AG04450 (cell line): ENCODE measurements at regions not wholly inside any gene's neighbourhood (a gene's known extent, or its start where the extent isn't known, plus 50 kb on each side); places are given as distances from the start of the nearest gene placed in this dataset.

Source experiments
- CTCF ChIA-PET: fragments of 300-600, 350-600 bp; formaldehyde crosslinking; extraction: SDS; loops from one replicate; lab custom pipeline; 2022; ENCODE audit warnings: antibody characterized with exemption, inconsistent platforms; lab: Charles Lee
- POLR2A ChIA-PET: fragments of 350-600 bp; formaldehyde crosslinking; extraction: SDS; loops from one replicate; lab custom pipeline; 2021; ENCODE audit warnings: antibody characterized with exemption, inconsistent platforms; lab: Yijun Ruan, JAX
- DNase-seq: peaks from one replicate; pipeline ENCODE4 v3.0.0-alpha.2; 2011; ENCODE audit warnings: low read depth, low spot score
- H3K27ac ChIP-seq: one replicate; pipeline ENCODE4 v1.5.1; 2012; ENCODE audit warnings: low read depth, low read length, control low read depth
- H3K27me3 ChIP-seq: one replicate; pipeline ENCODE4 v1.6.0; 2012; ENCODE audit warnings: low read length; ENCODE audit not compliant: control insufficient read depth, insufficient read depth
- H3K4me3 ChIP-seq: 2 replicates; pipeline ENCODE4 v1.5.1; 2011; ENCODE audit warnings: mild to moderate bottlenecking, low read depth, low read length, control low read depth
- H3K9me3 ChIP-seq: 2 replicates; pipeline ENCODE4 v1.5.1; 2012; ENCODE audit warnings: low read length; ENCODE audit not compliant: control insufficient read depth, insufficient read depth
- TF ChIP-seq, protein P1 (sequence below): IDR thresholded peaks from 2 replicates; pipeline ENCODE4 v1.5.1; 2011; ENCODE audit warnings: low read depth, low read length, control low read depth, inconsistent platforms

DNA sequence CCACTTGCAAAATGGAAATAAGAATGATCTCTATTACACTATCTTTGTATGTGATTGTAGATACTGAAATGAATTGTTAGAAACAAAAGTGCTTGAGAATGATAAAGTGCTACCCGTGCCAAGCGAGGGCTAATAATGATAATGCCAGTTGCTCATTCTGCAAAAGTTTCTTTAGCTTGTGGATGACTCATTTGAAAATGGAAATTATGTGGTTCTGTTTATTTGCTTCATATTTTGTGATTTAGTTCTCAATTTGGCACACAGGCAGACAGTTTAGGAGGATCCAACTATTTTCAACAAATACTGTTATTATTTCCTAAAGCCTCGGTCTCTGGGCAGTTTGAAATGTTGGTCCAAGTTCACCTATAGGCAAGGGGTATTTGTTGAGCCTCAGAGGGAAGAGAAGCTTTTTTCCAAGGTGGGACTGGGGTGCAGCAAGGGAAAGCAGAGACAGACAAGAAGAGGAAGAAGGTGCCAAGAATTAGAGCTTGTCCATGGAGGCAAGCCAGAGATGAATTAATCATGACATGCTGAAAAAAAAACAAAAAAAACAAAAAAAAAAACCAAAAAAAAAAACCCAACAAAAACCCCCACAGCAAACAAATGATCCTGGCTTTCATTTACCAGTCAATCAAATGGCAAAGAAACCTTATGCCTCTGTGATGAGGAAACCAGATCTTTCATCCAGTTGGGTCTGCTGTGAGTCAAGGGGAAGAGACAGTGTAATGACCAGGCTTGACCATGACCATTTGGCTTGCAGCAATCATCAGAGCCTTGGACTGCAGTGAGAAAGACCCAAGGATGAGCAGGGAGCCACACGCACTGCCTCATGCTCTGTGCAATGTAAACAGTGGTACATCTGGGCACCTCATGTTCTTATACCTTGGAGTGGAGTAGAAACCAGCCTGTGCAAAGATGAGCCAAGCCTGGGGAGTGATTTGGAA lies 285.0 kb upstream of the HABP2 start:
- no peak for DNase-seq
- Histone ChIP-seq H3K4me3 (no peak overlapping the region), H3K27me3 (no peaks in the 10 kb centered on the region), H3K27ac (no peak overlapping the region), H3K9me3 (no peaks in the 10 kb centered on the region)
- ChIA-PET CTCF (interaction anchor here (0.5 to 1.8 kb wide), 4 partner anchors 47 to 1030 kb away, joined by 3 to 7 read pairs (median 6); no protein-coding TSS in a partner anchor), POLR2A (no interaction called here)
- TF ChIP-seq, protein P1, sequence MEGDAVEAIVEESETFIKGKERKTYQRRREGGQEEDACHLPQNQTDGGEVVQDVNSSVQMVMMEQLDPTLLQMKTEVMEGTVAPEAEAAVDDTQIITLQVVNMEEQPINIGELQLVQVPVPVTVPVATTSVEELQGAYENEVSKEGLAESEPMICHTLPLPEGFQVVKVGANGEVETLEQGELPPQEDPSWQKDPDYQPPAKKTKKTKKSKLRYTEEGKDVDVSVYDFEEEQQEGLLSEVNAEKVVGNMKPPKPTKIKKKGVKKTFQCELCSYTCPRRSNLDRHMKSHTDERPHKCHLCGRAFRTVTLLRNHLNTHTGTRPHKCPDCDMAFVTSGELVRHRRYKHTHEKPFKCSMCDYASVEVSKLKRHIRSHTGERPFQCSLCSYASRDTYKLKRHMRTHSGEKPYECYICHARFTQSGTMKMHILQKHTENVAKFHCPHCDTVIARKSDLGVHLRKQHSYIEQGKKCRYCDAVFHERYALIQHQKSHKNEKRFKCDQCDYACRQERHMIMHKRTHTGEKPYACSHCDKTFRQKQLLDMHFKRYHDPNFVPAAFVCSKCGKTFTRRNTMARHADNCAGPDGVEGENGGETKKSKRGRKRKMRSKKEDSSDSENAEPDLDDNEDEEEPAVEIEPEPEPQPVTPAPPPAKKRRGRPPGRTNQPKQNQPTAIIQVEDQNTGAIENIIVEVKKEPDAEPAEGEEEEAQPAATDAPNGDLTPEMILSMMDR, result no peak

DNA sequence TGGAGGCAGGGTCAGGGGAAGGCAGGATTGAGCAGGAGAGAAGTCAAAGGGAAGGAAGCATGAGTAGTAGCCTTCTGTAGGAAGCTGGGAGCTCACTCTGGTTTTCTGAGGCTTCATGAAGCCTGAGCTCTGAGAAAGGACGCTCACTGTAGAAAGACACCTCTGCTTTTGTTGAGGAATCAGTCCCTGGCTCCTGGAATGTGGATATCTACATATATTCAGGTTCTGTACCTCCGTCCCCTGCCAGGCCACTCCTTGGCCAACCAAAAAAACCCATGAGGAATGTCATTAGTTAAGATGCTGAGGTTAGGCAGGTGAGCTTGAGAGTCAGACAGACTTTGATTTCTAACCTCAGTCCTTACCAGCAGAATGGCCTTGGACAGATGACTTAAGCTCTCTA lies 283.5 kb upstream of the HABP2 start:
- DNase-seq, result no peak
- CTCF ChIA-PET, result interaction anchor here (0.6 to 1.8 kb wide), 2 partner anchors 82 to 116 kb away, joined by 3 to 7 read pairs; no protein-coding TSS in a partner anchor
- peaks cover 2% of the 10 kb centered on the region; the same call in 1 of the 2 replicates for H3K9me3 ChIP-seq
- no peak overlapping the region for H3K27ac ChIP-seq
- no peak overlapping the region for H3K4me3 ChIP-seq
- POLR2A ChIA-PET, result no interaction called here
- H3K27me3 ChIP-seq, result peaks cover 10% of the 10 kb centered on the region
- TF ChIP-seq, protein P1, result no peak

DNA sequence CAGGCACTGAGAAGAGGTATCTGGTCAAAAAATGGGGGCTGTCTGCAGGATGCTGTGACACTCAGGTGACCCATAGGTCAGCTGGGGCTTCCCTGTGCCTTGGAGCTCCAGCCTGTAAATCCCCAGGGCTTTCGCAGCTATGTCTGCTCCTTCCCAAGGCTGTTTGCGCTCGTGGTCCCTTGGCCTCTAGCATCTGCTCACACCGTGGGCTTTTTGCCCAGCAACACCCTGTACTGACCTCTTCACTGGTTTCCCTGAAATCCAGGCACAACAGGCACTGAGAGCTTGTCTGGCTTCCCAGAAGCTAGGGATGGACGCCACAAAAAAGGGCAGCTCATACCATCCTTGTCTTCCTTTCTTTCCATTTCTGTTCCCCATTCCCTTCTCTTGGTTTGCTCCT lies 280.3 kb upstream of the HABP2 start:
- CTCF ChIA-PET, result no interaction called here

DNA sequence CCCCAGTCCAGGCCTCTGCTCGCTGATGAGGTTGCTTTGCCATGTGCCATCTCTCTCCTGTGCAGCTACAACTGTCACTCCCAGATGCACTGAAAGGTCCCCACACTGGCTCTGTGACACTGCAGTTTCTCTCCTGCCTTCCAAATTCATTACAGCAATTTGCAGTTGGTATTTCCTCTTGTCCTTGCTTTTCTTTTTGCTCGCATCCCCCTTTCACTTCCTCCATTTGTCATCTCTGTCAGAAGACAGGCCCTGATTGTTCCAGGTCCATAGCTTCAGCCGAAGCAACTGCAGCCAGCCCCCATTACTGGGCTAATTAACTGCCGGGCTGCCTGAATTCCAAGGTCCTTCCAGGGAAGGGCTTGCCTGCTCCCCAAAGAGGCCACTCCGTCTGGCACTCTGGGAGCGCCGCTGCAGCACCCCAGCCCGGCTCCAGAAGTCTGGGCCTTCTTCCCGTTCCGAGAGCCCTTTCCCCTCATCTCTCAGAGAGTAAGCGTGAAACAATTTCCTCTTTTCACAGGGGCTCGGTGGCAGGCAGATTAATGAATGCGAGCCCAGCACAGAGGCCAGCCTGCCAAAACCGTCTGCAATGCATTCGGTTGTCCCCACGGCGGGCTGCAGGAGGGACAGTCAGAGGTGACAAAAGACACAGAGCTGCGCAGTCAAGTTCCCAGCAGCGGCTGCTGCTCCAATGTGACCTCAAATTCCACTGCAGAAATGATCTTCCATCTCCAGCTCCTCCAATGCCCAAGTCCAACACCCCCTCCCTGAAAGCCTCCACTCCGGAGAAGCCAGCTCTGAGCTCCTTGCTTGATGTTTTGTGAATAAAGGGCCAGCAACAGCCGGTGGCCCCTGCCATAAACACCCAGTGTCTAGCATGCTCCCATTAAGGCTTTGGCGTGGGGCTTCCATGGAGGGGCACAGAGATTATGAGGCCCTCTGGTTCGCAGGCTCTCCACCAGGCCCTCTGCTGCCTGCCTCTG lies 279.4 kb upstream of the HABP2 start:
- DNase-seq, result no peak
- Histone ChIP-seq H3K27me3 (peaks cover 10% of the 10 kb centered on the region), H3K9me3 (peaks cover 2% of the 10 kb centered on the region; the same call in 1 of the 2 replicates), H3K27ac (no peak overlapping the region), H3K4me3 (no peak overlapping the region)
- POLR2A ChIA-PET, result interaction anchor here (0.6 kb wide), 1 partner anchor 24 kb away, joined by 10 read pairs; no protein-coding TSS in a partner anchor
- CTCF ChIA-PET, result no interaction called here
- TF ChIP-seq, protein P1, result no peak

More for the DNA sequence above, 280.3 kb upstream of the HABP2 start:
- H3K27me3 ChIP-seq, result peaks cover 10% of the 10 kb centered on the region
- TF ChIP-seq, protein P1, result no peak
- H3K9me3 ChIP-seq, result peaks cover 2% of the 10 kb centered on the region; the same call in 1 of the 2 replicates
- H3K27ac ChIP-seq, result no peak overlapping the region
- H3K4me3 ChIP-seq, result no peak overlapping the region
- POLR2A ChIA-PET, result interaction anchor here (0.6 kb wide), 1 partner anchor 56 kb away, joined by 3 read pairs; no protein-coding TSS in a partner anchor
- no peak for DNase-seq
